ENCODE measurements at regions not wholly inside any gene's neighbourhood (a gene's known extent, or its start where the extent isn't known, plus 50 kb on each side); places are given as distances from the start of the nearest gene placed in this dataset.

DNA sequence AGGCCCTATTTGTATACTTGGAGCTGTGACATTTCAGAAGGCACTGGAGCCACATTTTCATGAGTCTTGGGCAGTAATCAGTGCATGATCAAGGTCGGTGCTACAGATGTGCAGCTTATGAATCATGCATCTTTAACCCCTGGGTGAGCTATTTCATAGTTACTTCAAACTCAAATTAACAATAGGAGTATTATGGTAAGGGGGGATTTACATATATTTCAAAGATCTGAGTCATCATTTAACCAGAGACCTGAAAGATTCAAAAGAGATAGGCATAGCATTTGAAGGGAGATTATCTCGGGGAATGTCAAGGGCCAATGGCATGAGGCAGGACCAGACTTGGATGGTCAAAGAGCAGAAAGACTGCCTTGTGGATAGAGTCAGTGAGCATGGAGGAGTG, 169.0 kb upstream of the GRIN3A start:
- TF ChIP-seq CTCF (conservative IDR thresholded peaks at IDR 0.05 in 1 of 2, IDR thresholded peaks at IDR 0.05 in 1 of 2; ENCODE audit: low read depth in 1 of 2, low read length in 2 of 2) = no peak
- no peak for TF ChIP-seq EZH2 (IDR thresholded peaks at IDR 0.05; ENCODE audit: low read length, missing control alignments)

All from fibroblast of lung (primary cell).